HT1080 (cell line): ENCODE measurements at regions not wholly inside any gene's neighbourhood (a gene's known extent, or its start where the extent isn't known, plus 50 kb on each side); places are given as distances from the start of the nearest gene placed in this dataset.
"Not testable (repeated sequence)": the region's sequence is repeated elsewhere in the genome, so short reads cannot be mapped to it uniquely, and the experiment has no call there.

Experiments
- DNase-seq: peaks from one replicate; pipeline ENCODE4 v3.0.0-alpha.2; 2015; ENCODE audit warnings: low read depth

GRCh38 chr3:21028412-21028811 lies 722.6 kb downstream of the ZNF385D start:
- no peak for DNase-seq

- DNase-seq: no peak
Observed at GRCh38 chr3:21024563-21024962, 726.4 kb downstream of the ZNF385D start.

- DNase-seq: peak; percentile 16
Observed at GRCh38 chr3:21020681-21021080, 730.3 kb downstream of the ZNF385D start.

GRCh38 chr3:21020043-21020442 lies 731.0 kb downstream of the ZNF385D start:
- no peak for DNase-seq

- DNase-seq: no peak
Observed at GRCh38 chr3:21017115-21017852, 733.7 kb downstream of the ZNF385D start.

- DNase-seq: no peak
Observed at GRCh38 chr3:21013566-21013965, 737.4 kb downstream of the ZNF385D start.

- peak; percentile 57 for DNase-seq
Observed at GRCh38 chr3:20999661-21000060, 751.3 kb downstream of the ZNF385D start.

GRCh38 chr3:20997183-20997582 lies 753.8 kb downstream of the ZNF385D start:
- no peak for DNase-seq

GRCh38 chr3:20990896-20991295 lies 760.1 kb downstream of the ZNF385D start:
- DNase-seq: no peak

GRCh38 chr3:20989653-20990052 lies 761.4 kb downstream of the ZNF385D start:
- DNase-seq: not testable (repeated sequence)

- DNase-seq: no peak
Observed at GRCh38 chr3:20984594-20985205, 766.3 kb downstream of the ZNF385D start.

- no peak for DNase-seq
Observed at GRCh38 chr3:20975188-20975651, 775.8 kb downstream of the ZNF385D start.

GRCh38 chr3:20974396-20974795 lies 776.6 kb downstream of the ZNF385D start:
- DNase-seq: no peak

- DNase-seq: not testable (repeated sequence)
Observed at GRCh38 chr3:20970807-20971206, 780.2 kb downstream of the ZNF385D start.

- not testable (repeated sequence) for DNase-seq
Observed at GRCh38 chr3:20967485-20967884, 781.5 kb upstream of the SGO1 start.

- no peak for DNase-seq
Observed at GRCh38 chr3:20958161-20958560, 772.2 kb upstream of the SGO1 start.

- no peak for DNase-seq
Observed at GRCh38 chr3:20945892-20946291, 759.9 kb upstream of the SGO1 start.

GRCh38 chr3:20935791-20936190 lies 749.8 kb upstream of the SGO1 start:
- no peak for DNase-seq

GRCh38 chr3:20931834-20932233 lies 745.8 kb upstream of the SGO1 start:
- DNase-seq: no peak

- peak; percentile 3 for DNase-seq
Observed at GRCh38 chr3:20930034-20930433, 744.0 kb upstream of the SGO1 start.

GRCh38 chr3:20924646-20925385 lies 738.8 kb upstream of the SGO1 start:
- no peak for DNase-seq

GRCh38 chr3:20921112-20921511 lies 735.1 kb upstream of the SGO1 start:
- DNase-seq: not testable (repeated sequence)
